ENCODE measurements at regions not wholly inside any gene's neighbourhood (a gene's known extent, or its start where the extent isn't known, plus 50 kb on each side); places are given as distances from the start of the nearest gene placed in this dataset.

GRCh38 chr3:135597855-135598254 lies 367.7 kb upstream of the PPP2R3A start:
- no peak for TF ChIP-seq ZNF3 (CRISPR knock-in tag; IDR thresholded peaks at IDR 0.05)
- no peak for TF ChIP-seq MEIS2 (IDR thresholded peaks at IDR 0.05; ENCODE audit: partially characterized antibody)
- no peak for TF ChIP-seq BRCA1 (IDR thresholded peaks at IDR 0.05)
- no peak for TF ChIP-seq BRCA1 (CRISPR knock-in tag; IDR thresholded peaks at IDR 0.05)
- no peak for TF ChIP-seq EZH2 (IDR thresholded peaks at IDR 0.05; ENCODE audit: borderline replicate concordance, low read depth, low read length)
- TF ChIP-seq, protein P1, sequence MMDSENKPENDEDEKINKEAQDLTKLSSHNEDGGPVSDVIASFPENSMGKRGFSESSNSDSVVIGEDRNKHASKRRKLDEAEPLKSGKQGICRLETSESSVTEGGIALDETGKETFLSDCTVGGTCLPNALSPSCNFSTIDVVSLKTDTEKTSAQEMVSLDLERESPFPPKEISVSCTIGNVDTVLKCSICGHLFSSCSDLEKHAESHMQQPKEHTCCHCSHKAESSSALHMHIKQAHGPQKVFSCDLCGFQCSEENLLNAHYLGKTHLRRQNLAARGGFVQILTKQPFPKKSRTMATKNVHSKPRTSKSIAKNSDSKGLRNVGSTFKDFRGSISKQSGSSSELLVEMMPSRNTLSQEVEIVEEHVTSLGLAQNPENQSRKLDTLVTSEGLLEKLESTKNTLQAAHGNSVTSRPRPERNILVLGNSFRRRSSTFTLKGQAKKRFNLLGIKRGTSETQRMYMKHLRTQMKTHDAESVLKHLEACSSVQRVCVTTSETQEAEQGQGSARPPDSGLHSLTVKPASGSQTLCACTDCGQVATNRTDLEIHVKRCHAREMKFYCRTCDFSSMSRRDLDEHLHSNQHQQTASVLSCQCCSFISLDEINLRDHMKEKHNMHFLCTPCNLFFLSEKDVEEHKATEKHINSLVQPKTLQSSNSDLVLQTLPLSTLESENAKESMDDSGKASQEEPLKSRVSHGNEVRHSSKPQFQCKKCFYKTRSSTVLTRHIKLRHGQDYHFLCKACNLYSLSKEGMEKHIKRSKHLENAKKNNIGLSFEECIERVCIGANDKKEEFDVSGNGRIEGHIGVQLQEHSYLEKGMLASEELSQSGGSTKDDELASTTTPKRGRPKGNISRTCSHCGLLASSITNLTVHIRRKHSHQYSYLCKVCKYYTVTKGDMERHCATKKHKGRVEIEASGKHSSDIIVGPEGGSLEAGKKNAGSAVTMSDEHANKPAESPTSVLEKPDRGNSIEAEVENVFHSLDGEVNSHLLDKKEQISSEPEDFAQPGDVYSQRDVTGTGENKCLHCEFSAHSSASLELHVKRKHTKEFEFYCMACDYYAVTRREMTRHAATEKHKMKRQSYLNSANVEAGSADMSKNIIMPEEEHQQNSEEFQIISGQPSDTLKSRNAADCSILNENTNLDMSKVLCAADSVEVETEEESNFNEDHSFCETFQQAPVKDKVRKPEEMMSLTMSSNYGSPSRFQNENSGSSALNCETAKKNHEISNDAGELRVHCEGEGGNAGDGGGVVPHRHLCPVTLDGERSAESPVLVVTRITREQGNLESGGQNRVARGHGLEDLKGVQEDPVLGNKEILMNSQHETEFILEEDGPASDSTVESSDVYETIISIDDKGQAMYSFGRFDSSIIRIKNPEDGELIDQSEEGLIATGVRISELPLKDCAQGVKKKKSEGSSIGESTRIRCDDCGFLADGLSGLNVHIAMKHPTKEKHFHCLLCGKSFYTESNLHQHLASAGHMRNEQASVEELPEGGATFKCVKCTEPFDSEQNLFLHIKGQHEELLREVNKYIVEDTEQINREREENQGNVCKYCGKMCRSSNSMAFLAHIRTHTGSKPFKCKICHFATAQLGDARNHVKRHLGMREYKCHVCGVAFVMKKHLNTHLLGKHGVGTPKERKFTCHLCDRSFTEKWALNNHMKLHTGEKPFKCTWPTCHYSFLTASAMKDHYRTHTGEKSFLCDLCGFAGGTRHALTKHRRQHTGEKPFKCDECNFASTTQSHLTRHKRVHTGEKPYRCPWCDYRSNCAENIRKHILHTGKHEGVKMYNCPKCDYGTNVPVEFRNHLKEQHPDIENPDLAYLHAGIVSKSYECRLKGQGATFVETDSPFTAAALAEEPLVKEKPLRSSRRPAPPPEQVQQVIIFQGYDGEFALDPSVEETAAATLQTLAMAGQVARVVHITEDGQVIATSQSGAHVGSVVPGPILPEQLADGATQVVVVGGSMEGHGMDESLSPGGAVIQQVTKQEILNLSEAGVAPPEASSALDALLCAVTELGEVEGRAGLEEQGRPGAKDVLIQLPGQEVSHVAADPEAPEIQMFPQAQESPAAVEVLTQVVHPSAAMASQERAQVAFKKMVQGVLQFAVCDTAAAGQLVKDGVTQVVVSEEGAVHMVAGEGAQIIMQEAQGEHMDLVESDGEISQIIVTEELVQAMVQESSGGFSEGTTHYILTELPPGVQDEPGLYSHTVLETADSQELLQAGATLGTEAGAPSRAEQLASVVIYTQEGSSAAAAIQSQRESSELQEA (IDR thresholded peaks at IDR 0.05; ENCODE audit: low read depth), result no peak
- TF ChIP-seq MAFK (IDR thresholded peaks at IDR 0.05; ENCODE audit: low read length), result no peak
- TF ChIP-seq ATF6 (CRISPR knock-in tag; IDR thresholded peaks at IDR 0.05), result no peak
- TF ChIP-seq, protein P2, sequence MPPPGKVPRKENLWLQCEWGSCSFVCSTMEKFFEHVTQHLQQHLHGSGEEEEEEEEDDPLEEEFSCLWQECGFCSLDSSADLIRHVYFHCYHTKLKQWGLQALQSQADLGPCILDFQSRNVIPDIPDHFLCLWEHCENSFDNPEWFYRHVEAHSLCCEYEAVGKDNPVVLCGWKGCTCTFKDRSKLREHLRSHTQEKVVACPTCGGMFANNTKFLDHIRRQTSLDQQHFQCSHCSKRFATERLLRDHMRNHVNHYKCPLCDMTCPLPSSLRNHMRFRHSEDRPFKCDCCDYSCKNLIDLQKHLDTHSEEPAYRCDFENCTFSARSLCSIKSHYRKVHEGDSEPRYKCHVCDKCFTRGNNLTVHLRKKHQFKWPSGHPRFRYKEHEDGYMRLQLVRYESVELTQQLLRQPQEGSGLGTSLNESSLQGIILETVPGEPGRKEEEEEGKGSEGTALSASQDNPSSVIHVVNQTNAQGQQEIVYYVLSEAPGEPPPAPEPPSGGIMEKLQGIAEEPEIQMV (tag; conservative IDR thresholded peaks at IDR 0.05; ENCODE audit: low read depth), result no peak
- TF ChIP-seq ATF2 (CRISPR knock-in tag; IDR thresholded peaks at IDR 0.05), result no peak
- no peak for TF ChIP-seq FIP1L1 (IDR thresholded peaks at IDR 0.05; ENCODE audit: low read depth, low read length, poor library complexity, severe bottlenecking)

All from K562 (cell line).